B cell (primary cell): ENCODE measurements at regions not wholly inside any gene's neighbourhood (a gene's known extent, or its start where the extent isn't known, plus 50 kb on each side); places are given as distances from the start of the nearest gene placed in this dataset.

Experiments used
- ATAC-seq: fragments of 200-7000 bp; cut with Tn5 transposase; one replicate; pipeline ENCODE4 v1.10.0; 2021; ENCODE audit warnings: low read depth, mild to moderate bottlenecking, moderate number of reproducible peaks, moderate library complexity
- CTCF ChIA-PET: fragments of 350-600 bp; sonication (Branson Sonifier 250); formaldehyde crosslinking; loops from one replicate; lab custom pipeline; 2021; ENCODE audit warnings: antibody characterized with exemption, inconsistent platforms; lab: Charles Lee
- POLR2A ChIA-PET: fragments of 350-600 bp; sonication (Branson Sonifier 250); formaldehyde crosslinking; loops from one replicate; lab custom pipeline; 2021; ENCODE audit warnings: antibody characterized with exemption; lab: Charles Lee
- DNase-seq: peaks from one replicate; pipeline ENCODE4 v3.0.0; 2013
- H2AFZ ChIP-seq: 2 replicates; pipeline ENCODE4 v1.6.1; 2012; ENCODE audit warnings: mild to moderate bottlenecking, low read depth, low read length; ENCODE audit not compliant: insufficient read depth, poor library complexity, severe bottlenecking
- H3K27ac ChIP-seq, 2 donors: 1 replicate in 1 of 2; 2 replicates in 1 of 2; pipeline ENCODE4 v1.5.1; 2012 to 2013; ENCODE audit warnings: low read length in 2 of 2, mild to moderate bottlenecking in 2 of 2, moderate library complexity in 1 of 2
- H3K27me3 ChIP-seq, 4 experiments: fragments of 200-600 bp in 1 of 4; sonication (generic) in 1 of 4; replicated peaks in 1 of 4; 1 replicate in 2 of 4; 2 replicates in 2 of 4; pipeline versions ENCODE4 v1.6.1 to v1.7.0; 2013 to 2016; ENCODE audit warnings: low read length in 3 of 4, mild to moderate bottlenecking in 2 of 4, mixed read lengths in 1 of 4, moderate library complexity in 1 of 4; ENCODE audit not compliant: insufficient read depth in 4 of 4, control insufficient read depth in 3 of 4; ENCODE audit errors: control extremely low read depth in 1 of 4
- H3K36me3 ChIP-seq, 2 experiments: replicated peaks in 1 of 2; 1 replicate in 1 of 2; 2 replicates in 1 of 2; pipeline versions ENCODE4 v1.6.1 to v1.7.1; 2013; ENCODE audit warnings: low read length in 1 of 2; ENCODE audit not compliant: insufficient read depth in 2 of 2, control insufficient read depth in 1 of 2; ENCODE audit errors: control extremely low read depth in 1 of 2, extremely low read depth in 1 of 2
- H3K4me1 ChIP-seq, 2 donors: fragments of 200-600 bp in 1 of 2; sonication (generic) in 1 of 2; 1 replicate in 1 of 2; 2 replicates in 1 of 2; pipeline versions ENCODE4 v1.5.1 to v1.6.1; 2013 to 2017; ENCODE audit warnings: low read length in 2 of 2; ENCODE audit not compliant: control insufficient read depth in 2 of 2, insufficient read depth in 2 of 2
- H3K4me2 ChIP-seq: replicated peaks from 2 replicates; pipeline ENCODE3; 2012; ENCODE audit warnings: mild to moderate bottlenecking, low read depth, low read length; ENCODE audit not compliant: poor library complexity, severe bottlenecking
- H3K4me3 ChIP-seq, 5 experiments: fragments of 200-600 bp in 1 of 5; sonication (generic) in 1 of 5; 1 replicate in 3 of 5; 2 replicates in 2 of 5; pipeline versions ENCODE4 v1.5.1 to v1.7.0; 2011 to 2016; ENCODE audit warnings: low read length in 4 of 5, mild to moderate bottlenecking in 4 of 5, low read depth in 2 of 5, control low read depth in 1 of 5, moderate library complexity in 1 of 5; ENCODE audit not compliant: insufficient read depth in 1 of 5; ENCODE audit errors: control extremely low read depth in 1 of 5, extremely low read depth in 1 of 5
- H3K79me2 ChIP-seq: fragments of 200-600 bp; sonication (generic); one replicate; pipeline ENCODE4 v1.6.0; 2016; ENCODE audit warnings: low read length; ENCODE audit not compliant: control insufficient read depth, insufficient read depth
- H3K9ac ChIP-seq: fragments of 200-600 bp; sonication (generic); 2 replicates; pipeline ENCODE4 v1.6.1; 2017; ENCODE audit warnings: mild to moderate bottlenecking, low read length, moderate library complexity
- H3K9me3 ChIP-seq, 3 donors: one replicate each; pipeline versions ENCODE4 v1.6.1 to v1.7.1; 2013; ENCODE audit warnings: low read length in 2 of 3; ENCODE audit not compliant: control insufficient read depth in 2 of 3, insufficient read depth in 1 of 3; ENCODE audit errors: control extremely low read depth in 1 of 3
- H4K20me1 ChIP-seq: 2 replicates; pipeline ENCODE4 v1.6.0; 2012; ENCODE audit warnings: mild to moderate bottlenecking, low read length; ENCODE audit not compliant: insufficient read depth, control insufficient read depth, poor library complexity, severe bottlenecking
- H3K27ac Mint-ChIP-seq: one replicate; pipeline ENCODE4 v1.8.0; 2021; ENCODE audit warnings: mixed read lengths
- H3K27me3 Mint-ChIP-seq: one replicate; pipeline ENCODE4 v1.8.0; 2021; ENCODE audit warnings: mixed read lengths
- H3K4me1 Mint-ChIP-seq: one replicate; pipeline ENCODE4 v1.8.0; 2021; ENCODE audit warnings: mixed read lengths
- H3K4me3 Mint-ChIP-seq: one replicate; pipeline ENCODE4 v1.8.0; 2021; ENCODE audit warnings: mixed read lengths
- H3K9me3 Mint-ChIP-seq: one replicate; pipeline ENCODE4 v1.8.0; 2022; ENCODE audit warnings: mixed read lengths; ENCODE audit not compliant: insufficient read depth
- CTCF ChIP-seq: fragments of 200-600 bp; IDR thresholded peaks from one replicate; pipeline ENCODE4 v1.8.0; 2022; ENCODE audit warnings: antibody characterized with exemption, mild to moderate bottlenecking
- EZH2 ChIP-seq: IDR thresholded peaks from 2 replicates; pipeline ENCODE4 v1.6.1; 2012; ENCODE audit warnings: borderline replicate concordance, low read depth, mild to moderate bottlenecking, moderate library complexity, low read length; ENCODE audit not compliant: insufficient read depth, poor library complexity, severe bottlenecking
- WGBS: methylation state at CpG from one replicate; pipeline ENCODE4 v1.1.5; 2013; ENCODE audit warnings: missing lambda C conversion rate; ENCODE audit not compliant: insufficient coverage; 5-methylcytosine and 5-hydroxymethylcytosine counted together
- intact Hi-C: fragments of 100-400 bp; cut with micrococcal nuclease; formaldehyde crosslinking; loops from one replicate; pipeline ENCODE4 v1.10.0; 2022

GRCh38 chr5:34480810-34481528 is 175.2 kb upstream of the RAI14 start:
- ChIA-PET CTCF (interaction anchor here (0.9 kb wide), 1 partner anchor 43 kb away, joined by 3 read pairs; no protein-coding TSS in a partner anchor), POLR2A (no interaction called here)
- WGBS: 62% methylated on average over 3 of the region's 6 CpGs
- Histone ChIP-seq H3K4me2 (no peak overlapping the region), H2AFZ (no peak overlapping the region), H3K36me3 (no peaks in the 10 kb centered on the region), H3K79me2 (no peaks in the 10 kb centered on the region), H3K4me1 (no peaks in the 10 kb centered on the region), H3K9me3 (peaks cover 0 to 3% (median 0%) of the 10 kb centered on the region in 3 donors), H3K27me3 (peaks cover 0 to 5% (median 0%) of the 10 kb centered on the region in 4 experiments), H3K4me3 (no peak overlapping the region), H3K27ac (no peak overlapping the region), H4K20me1 (no peaks in the 10 kb centered on the region), H3K9ac (no peak overlapping the region)
- Mint-ChIP-seq H3K4me3 (no peak overlapping the region), H3K27me3 (peaks cover 20% of the 10 kb centered on the region), H3K9me3 (no peaks in the 10 kb centered on the region), H3K4me1 (no peaks in the 10 kb centered on the region), H3K27ac (no peak overlapping the region)
- intact Hi-C loops: no loop called here
- DNase-seq (no peak), ATAC-seq (no peak)
- no peak for TF ChIP-seq CTCF

- no peak overlapping the region for H3K9ac ChIP-seq
- Mint-ChIP-seq H3K4me1 (no peaks in the 10 kb centered on the region), H3K9me3 (no peaks in the 10 kb centered on the region), H3K27me3 (peaks cover 11% of the 10 kb centered on the region), H3K4me3 (no peak overlapping the region), H3K27ac (no peak overlapping the region)
- no peaks in the 10 kb centered on the region for H3K4me1 ChIP-seq
- peaks cover 0 to 3% (median 0%) of the 10 kb centered on the region in 3 donors for H3K9me3 ChIP-seq
- DNase-seq: no peak
- no peak overlapping the region for H3K4me2 ChIP-seq
- WGBS: 100% methylated on average over 1 of the region's 5 CpGs
- no peak for ATAC-seq
- no peaks in the 10 kb centered on the region for H3K36me3 ChIP-seq
- H3K27ac ChIP-seq: no peak overlapping the region
- H2AFZ ChIP-seq: no peak overlapping the region
- peaks cover 0 to 4% (median 0%) of the 10 kb centered on the region in 4 experiments for H3K27me3 ChIP-seq
- intact Hi-C loops: no loop called here
- H4K20me1 ChIP-seq: no peaks in the 10 kb centered on the region
- no peak for TF ChIP-seq EZH2
- no peak for TF ChIP-seq CTCF
- H3K4me3 ChIP-seq: no peak overlapping the region
- POLR2A ChIA-PET: no interaction called here
- CTCF ChIA-PET: interaction anchor here (1.3 to 6.7 kb wide), 3 partner anchors 9 to 415 kb away, joined by 3 to 53 read pairs (median 37); no protein-coding TSS in a partner anchor
- H3K79me2 ChIP-seq: no peaks in the 10 kb centered on the region
Observed at GRCh38 chr5:34483442-34484033, 172.6 kb upstream of the RAI14 start.
